ENCODE measurements at regions not wholly inside any gene's neighbourhood (a gene's known extent, or its start where the extent isn't known, plus 50 kb on each side); places are given as distances from the start of the nearest gene placed in this dataset.

DNA sequence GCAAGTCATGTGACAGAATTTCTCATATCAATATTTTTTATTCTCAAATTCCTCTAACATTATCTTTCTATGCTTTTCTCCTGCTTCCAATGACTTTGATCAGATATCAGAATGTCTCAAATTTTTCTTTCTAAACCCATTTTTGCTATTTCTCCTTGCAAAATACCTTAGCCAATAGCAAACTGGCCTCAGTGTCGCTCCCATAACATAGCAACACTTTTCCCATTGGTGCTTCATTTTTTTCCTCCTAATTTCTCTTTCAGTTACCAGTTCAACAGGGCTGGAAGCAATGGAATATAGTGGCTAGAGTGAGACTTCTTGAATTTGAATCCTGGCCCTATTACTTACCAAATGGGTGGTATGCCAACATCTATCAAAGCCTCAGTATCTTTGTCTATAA, 1091.6 kb downstream of the C4orf33 start:
- TF ChIP-seq, protein P1, sequence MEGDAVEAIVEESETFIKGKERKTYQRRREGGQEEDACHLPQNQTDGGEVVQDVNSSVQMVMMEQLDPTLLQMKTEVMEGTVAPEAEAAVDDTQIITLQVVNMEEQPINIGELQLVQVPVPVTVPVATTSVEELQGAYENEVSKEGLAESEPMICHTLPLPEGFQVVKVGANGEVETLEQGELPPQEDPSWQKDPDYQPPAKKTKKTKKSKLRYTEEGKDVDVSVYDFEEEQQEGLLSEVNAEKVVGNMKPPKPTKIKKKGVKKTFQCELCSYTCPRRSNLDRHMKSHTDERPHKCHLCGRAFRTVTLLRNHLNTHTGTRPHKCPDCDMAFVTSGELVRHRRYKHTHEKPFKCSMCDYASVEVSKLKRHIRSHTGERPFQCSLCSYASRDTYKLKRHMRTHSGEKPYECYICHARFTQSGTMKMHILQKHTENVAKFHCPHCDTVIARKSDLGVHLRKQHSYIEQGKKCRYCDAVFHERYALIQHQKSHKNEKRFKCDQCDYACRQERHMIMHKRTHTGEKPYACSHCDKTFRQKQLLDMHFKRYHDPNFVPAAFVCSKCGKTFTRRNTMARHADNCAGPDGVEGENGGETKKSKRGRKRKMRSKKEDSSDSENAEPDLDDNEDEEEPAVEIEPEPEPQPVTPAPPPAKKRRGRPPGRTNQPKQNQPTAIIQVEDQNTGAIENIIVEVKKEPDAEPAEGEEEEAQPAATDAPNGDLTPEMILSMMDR (conservative IDR thresholded peaks at IDR 0.05; ENCODE audit: low read depth, low read length) = no peak
- no peak for TF ChIP-seq EZH2 (IDR thresholded peaks at IDR 0.05; ENCODE audit: borderline replicate concordance, low read depth, low read length, poor library complexity, severe bottlenecking)
- no peaks in the 10 kb centered on the region for H3K4me1 ChIP-seq (ENCODE audit: insufficient read depth, low read length, poor library complexity, severe bottlenecking)
- no peaks in the 10 kb centered on the region for H3K27me3 ChIP-seq (replicated peaks; ENCODE audit: insufficient read depth, low read depth, low read length, poor library complexity)
- no peak overlapping the region for H3K27ac ChIP-seq (ENCODE audit: low read depth, low read length, poor library complexity, severe bottlenecking)
- ChIA-PET CTCF (no interaction called here), POLR2A (ENCODE audit: low non-redundant PET) (no interaction called here)
- BruUV-seq (replicated peaks) = no TSS peak
- no peaks in the 10 kb centered on the region for H3K36me3 ChIP-seq (ENCODE audit: insufficient read depth, low read length, poor library complexity, severe bottlenecking)
- DNase-seq (ENCODE audit: low spot score) = no peak
- no peaks in the 10 kb centered on the region for H3K9me3 ChIP-seq (ENCODE audit: low read depth, low read length, poor library complexity, severe bottlenecking)
- intact Hi-C loops (cut with micrococcal nuclease; ENCODE audit: unreplicated experiment) = no loop called here
- no peak overlapping the region for H3K4me3 ChIP-seq (ENCODE audit: low read depth, low read length, poor library complexity, severe bottlenecking)

GRCh38 chr4:130192787-130193186, 1096.8 kb downstream of the C4orf33 start:
- H3K27me3 ChIP-seq (replicated peaks; ENCODE audit: insufficient read depth, low read depth, low read length, poor library complexity) = no peaks in the 10 kb centered on the region
- no peak for DNase-seq (ENCODE audit: low spot score)
- ChIA-PET CTCF (no interaction called here), POLR2A (ENCODE audit: low non-redundant PET) (interaction anchor here (0.6 kb wide), 1 partner anchor 370 kb away, joined by 5 read pairs; no protein-coding TSS in a partner anchor)
- TF ChIP-seq, protein P1 (conservative IDR thresholded peaks at IDR 0.05; ENCODE audit: low read depth, low read length) = no peak
- no peak for TF ChIP-seq EZH2 (IDR thresholded peaks at IDR 0.05; ENCODE audit: borderline replicate concordance, low read depth, low read length, poor library complexity, severe bottlenecking)
- no peaks in the 10 kb centered on the region for H3K9me3 ChIP-seq (ENCODE audit: low read depth, low read length, poor library complexity, severe bottlenecking)
- no TSS peak for BruUV-seq (replicated peaks)
- H3K4me3 ChIP-seq (ENCODE audit: low read depth, low read length, poor library complexity, severe bottlenecking) = no peak overlapping the region
- intact Hi-C loops (cut with micrococcal nuclease; ENCODE audit: unreplicated experiment) = no loop called here
- no peaks in the 10 kb centered on the region for H3K36me3 ChIP-seq (ENCODE audit: insufficient read depth, low read length, poor library complexity, severe bottlenecking)
- H3K4me1 ChIP-seq (ENCODE audit: insufficient read depth, low read length, poor library complexity, severe bottlenecking) = no peaks in the 10 kb centered on the region
- no peak overlapping the region for H3K27ac ChIP-seq (ENCODE audit: low read depth, low read length, poor library complexity, severe bottlenecking)

GRCh38 chr4:130197946-130198345, 1102.0 kb downstream of the C4orf33 start:
- H3K36me3 ChIP-seq (ENCODE audit: insufficient read depth, low read length, poor library complexity, severe bottlenecking) = no peaks in the 10 kb centered on the region
- no peak overlapping the region for H3K27ac ChIP-seq (ENCODE audit: low read depth, low read length, poor library complexity, severe bottlenecking)
- TF ChIP-seq, protein P1 (conservative IDR thresholded peaks at IDR 0.05; ENCODE audit: low read depth, low read length) = no peak
- H3K9me3 ChIP-seq (ENCODE audit: low read depth, low read length, poor library complexity, severe bottlenecking) = peaks cover 7% of the 10 kb centered on the region
- ChIA-PET POLR2A (ENCODE audit: low non-redundant PET) (no interaction called here), CTCF (no interaction called here)
- intact Hi-C loops (cut with micrococcal nuclease; ENCODE audit: unreplicated experiment) = no loop called here
- BruUV-seq (replicated peaks) = no TSS peak
- no peak overlapping the region for H3K4me3 ChIP-seq (ENCODE audit: low read depth, low read length, poor library complexity, severe bottlenecking)
- DNase-seq (ENCODE audit: low spot score) = no peak
- H3K27me3 ChIP-seq (replicated peaks; ENCODE audit: insufficient read depth, low read depth, low read length, poor library complexity) = no peaks in the 10 kb centered on the region
- no peaks in the 10 kb centered on the region for H3K4me1 ChIP-seq (ENCODE audit: insufficient read depth, low read length, poor library complexity, severe bottlenecking)

All from A673 (cell line).